GM18861 (cell line): ENCODE measurements at regions not wholly inside any gene's neighbourhood (a gene's known extent, or its start where the extent isn't known, plus 50 kb on each side); places are given as distances from the start of the nearest gene placed in this dataset.

Experiments used
- ATAC-seq: cut with Tn5 transposase; IDR thresholded peaks from one replicate; pipeline ENCODE4 v1.9.1; 2021; ENCODE audit not compliant: unreplicated experiment

- no peak for ATAC-seq
Observed at GRCh38 chr15:98586066-98586465, 62.3 kb upstream of the IGF1R start.

DNA sequence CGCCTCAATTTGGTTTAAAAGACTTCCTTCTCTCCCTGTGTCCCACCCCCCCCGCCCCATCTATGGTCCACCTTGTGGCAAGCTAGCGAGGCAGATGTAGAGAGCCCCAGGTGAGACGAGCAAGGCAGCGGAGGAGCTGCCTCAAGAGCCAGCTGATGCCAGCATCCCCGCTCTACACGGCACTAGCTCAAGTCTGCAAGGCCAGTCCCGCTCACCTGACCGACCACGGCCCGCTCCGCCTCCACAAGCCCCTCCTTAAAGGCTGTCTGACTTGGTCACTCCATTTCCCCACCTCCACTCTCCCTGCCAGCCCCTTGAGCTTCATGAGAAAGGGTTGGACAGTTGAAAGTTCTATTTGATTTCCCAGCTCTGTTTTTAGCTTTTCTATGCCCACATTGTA, 56.2 kb upstream of the IGF1R start:
- no peak for ATAC-seq

GRCh38 chr15:98596131-98596530, 52.2 kb upstream of the IGF1R start:
- no peak for ATAC-seq

DNA sequence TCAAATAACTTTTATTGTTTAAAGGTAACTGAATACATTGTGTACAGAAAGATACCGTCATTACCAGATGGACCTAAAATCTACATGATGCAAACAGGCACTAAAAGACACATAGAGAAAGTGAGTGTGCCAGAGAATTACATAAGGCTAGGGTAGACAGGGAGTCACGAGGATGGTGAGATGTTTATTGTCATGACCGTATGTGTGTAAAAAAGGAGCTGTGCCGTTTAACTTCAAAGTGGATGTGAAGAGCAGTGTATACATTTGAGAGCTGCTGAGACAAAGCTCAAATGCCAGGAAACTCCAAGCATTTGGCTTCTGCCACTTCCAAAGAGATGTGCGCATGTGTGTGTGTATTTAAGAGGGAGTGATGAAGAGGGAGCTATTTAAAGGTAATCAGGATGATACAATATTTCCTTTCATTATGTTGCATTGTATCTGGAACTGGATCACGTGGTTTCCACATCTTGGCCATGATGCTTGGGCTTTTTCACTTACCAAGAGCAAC, 51.4 kb upstream of the IGF1R start:
- ATAC-seq: no peak

- no peak for ATAC-seq
Observed at GRCh38 chr15:98597666-98598065, 50.7 kb upstream of the IGF1R start.
